ENCODE measurements at regions not wholly inside any gene's neighbourhood (a gene's known extent, or its start where the extent isn't known, plus 50 kb on each side); places are given as distances from the start of the nearest gene placed in this dataset.

GRCh38 chr1:178020968-178021640 is 51.2 kb upstream of the SEC16B start:
- Histone ChIP-seq H3K9me3 (ENCODE audit: control insufficient read depth, low read depth, low read length) (no peaks in the 10 kb centered on the region), H3K36me3 (ENCODE audit: control insufficient read depth, insufficient read depth, low read length) (peaks cover 13% of the 10 kb centered on the region), H3K27me3 (ENCODE audit: control insufficient read depth, insufficient read depth, low read length) (no peaks in the 10 kb centered on the region), H3K27ac (ENCODE audit: low read length) (peak overlapping the region; percentile 19), H3K4me1 (ENCODE audit: control insufficient read depth, insufficient read depth, low read length) (peaks cover 25% of the 10 kb centered on the region), H3K4me3 (ENCODE audit: low read length) (no peak overlapping the region)
- 16% methylated on average over 2 of the region's 8 CpGs for WGBS (ENCODE audit: insufficient coverage, low lambda C conversion rate)
- peak in 1 of 2 donors; percentile 21 for DNase-seq

DNA sequence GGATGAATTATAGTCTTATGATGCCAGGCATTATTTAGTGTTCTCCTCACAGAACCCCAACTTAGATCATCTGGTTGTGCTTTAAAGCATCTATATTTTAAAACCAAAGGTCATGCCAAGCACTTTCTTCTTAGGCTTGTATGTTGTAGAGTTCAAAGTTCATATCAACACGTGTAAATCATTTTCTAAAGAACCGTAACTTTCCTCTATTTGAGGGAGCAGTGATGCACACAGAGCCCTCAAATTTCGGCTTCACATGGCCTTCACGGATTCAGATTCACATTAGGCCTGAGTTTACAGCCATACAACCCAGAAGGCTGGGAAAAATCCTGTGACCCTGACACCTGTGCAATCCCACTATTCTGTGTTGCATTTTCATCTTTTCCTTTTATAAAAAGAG is 52.1 kb upstream of the SEC16B start:
- peak; percentile 23 to 70 for DNase-seq
- Histone ChIP-seq H3K4me3 (ENCODE audit: low read length) (no peak overlapping the region), H3K36me3 (ENCODE audit: control insufficient read depth, insufficient read depth, low read length) (peaks cover 14% of the 10 kb centered on the region), H3K27ac (ENCODE audit: low read length) (peak overlapping the region; percentile 9), H3K4me1 (ENCODE audit: control insufficient read depth, insufficient read depth, low read length) (peaks cover 25% of the 10 kb centered on the region), H3K27me3 (ENCODE audit: control insufficient read depth, insufficient read depth, low read length) (no peaks in the 10 kb centered on the region), H3K9me3 (ENCODE audit: control insufficient read depth, low read depth, low read length) (no peaks in the 10 kb centered on the region)
- WGBS (ENCODE audit: insufficient coverage, low lambda C conversion rate): 0% methylated on average over 1 of the region's 4 CpGs

DNA sequence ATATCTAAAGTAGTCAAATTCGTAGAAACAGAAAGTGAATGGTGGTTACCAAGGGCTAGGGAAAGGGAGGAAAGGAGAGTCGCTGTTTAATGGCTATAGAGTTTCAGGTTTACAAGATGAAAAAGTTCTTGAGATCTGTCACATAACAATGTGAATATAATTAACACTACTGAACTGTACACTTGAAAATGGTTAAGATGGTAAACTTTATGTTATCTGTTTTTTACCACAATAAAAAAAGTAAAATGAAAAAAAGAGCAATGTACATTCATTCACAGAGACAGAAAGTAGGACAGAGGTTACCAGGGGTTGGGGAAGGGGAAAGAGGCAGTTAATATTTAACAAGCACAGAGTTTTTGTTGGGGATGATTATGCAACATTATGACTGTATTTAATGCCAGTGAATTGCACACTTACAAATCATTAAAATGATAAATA is 53.3 kb upstream of the SEC16B start:
- H3K27ac ChIP-seq (ENCODE audit: low read length): peak overlapping the region; percentile 40
- no peaks in the 10 kb centered on the region for H3K27me3 ChIP-seq (ENCODE audit: control insufficient read depth, insufficient read depth, low read length)
- peaks cover 25% of the 10 kb centered on the region for H3K4me1 ChIP-seq (ENCODE audit: control insufficient read depth, insufficient read depth, low read length)
- H3K4me3 ChIP-seq (ENCODE audit: low read length): no peak overlapping the region
- peak; percentile 58 to 81 for DNase-seq
- 29% methylated on average over 2 of the region's 2 CpGs for WGBS (ENCODE audit: insufficient coverage, low lambda C conversion rate)
- no peaks in the 10 kb centered on the region for H3K9me3 ChIP-seq (ENCODE audit: control insufficient read depth, low read depth, low read length)
- H3K36me3 ChIP-seq (ENCODE audit: control insufficient read depth, insufficient read depth, low read length): peaks cover 13% of the 10 kb centered on the region

- peaks cover 10% of the 10 kb centered on the region for H3K36me3 ChIP-seq (ENCODE audit: control insufficient read depth, insufficient read depth, low read length)
- no peak for DNase-seq
- no peak overlapping the region for H3K27ac ChIP-seq (ENCODE audit: low read length)
- WGBS (ENCODE audit: insufficient coverage, low lambda C conversion rate): no CpG with 5 or more reads among the region's 3 CpGs
- H3K9me3 ChIP-seq (ENCODE audit: control insufficient read depth, low read depth, low read length): no peaks in the 10 kb centered on the region
- H3K4me3 ChIP-seq (ENCODE audit: low read length): no peak overlapping the region
- peaks cover 25% of the 10 kb centered on the region for H3K4me1 ChIP-seq (ENCODE audit: control insufficient read depth, insufficient read depth, low read length)
- H3K27me3 ChIP-seq (ENCODE audit: control insufficient read depth, insufficient read depth, low read length): no peaks in the 10 kb centered on the region
These were observed 54.6 kb upstream of the SEC16B start for GRCh38 chr1:178024504-178024903.

GRCh38 chr1:178025613-178026356 is 55.9 kb upstream of the SEC16B start:
- Histone ChIP-seq H3K27ac (ENCODE audit: low read length) (no peak overlapping the region), H3K27me3 (ENCODE audit: control insufficient read depth, insufficient read depth, low read length) (no peaks in the 10 kb centered on the region), H3K4me3 (ENCODE audit: low read length) (no peak overlapping the region), H3K36me3 (ENCODE audit: control insufficient read depth, insufficient read depth, low read length) (peaks cover 10% of the 10 kb centered on the region), H3K4me1 (ENCODE audit: control insufficient read depth, insufficient read depth, low read length) (peaks cover 23% of the 10 kb centered on the region), H3K9me3 (ENCODE audit: control insufficient read depth, low read depth, low read length) (no peaks in the 10 kb centered on the region)
- WGBS (ENCODE audit: insufficient coverage, low lambda C conversion rate): 71% methylated on average over 1 of the region's 9 CpGs
- DNase-seq: no peak

DNA sequence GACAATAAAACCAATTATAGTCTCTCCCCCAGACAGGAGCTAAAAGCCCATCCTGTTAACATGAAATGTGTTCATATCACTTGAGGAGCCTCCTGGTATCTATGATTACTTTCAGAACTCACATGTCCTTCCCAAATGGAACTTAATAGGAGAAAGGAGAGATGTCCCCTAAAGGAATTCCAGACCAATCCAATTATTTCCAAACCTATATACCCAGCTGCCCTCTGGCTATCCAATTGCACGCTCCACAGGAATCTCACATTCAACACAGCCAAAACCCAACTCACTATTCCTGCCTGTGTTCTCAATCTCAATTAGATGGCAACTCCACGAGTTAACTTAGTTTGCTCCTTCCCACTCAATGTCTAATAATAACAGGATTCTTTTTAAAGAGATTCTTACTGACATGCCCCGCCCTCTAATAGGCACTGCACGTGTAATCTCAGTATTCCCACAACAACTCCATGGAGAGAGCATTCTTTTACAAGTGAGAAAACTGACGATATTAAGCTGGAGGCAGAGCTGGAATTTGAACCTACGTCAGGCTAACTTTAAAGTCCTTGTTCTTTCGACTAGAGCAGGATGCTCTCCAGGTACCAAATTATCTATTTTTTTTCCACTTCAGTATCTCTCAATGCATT is 59.1 kb upstream of the SEC16B start:
- 66% methylated on average over 4 of the region's 7 CpGs for WGBS (ENCODE audit: insufficient coverage, low lambda C conversion rate)
- Histone ChIP-seq H3K27ac (ENCODE audit: low read length) (no peak overlapping the region), H3K4me1 (ENCODE audit: control insufficient read depth, insufficient read depth, low read length) (peaks cover 5% of the 10 kb centered on the region), H3K36me3 (ENCODE audit: control insufficient read depth, insufficient read depth, low read length) (peaks cover 16% of the 10 kb centered on the region), H3K27me3 (ENCODE audit: control insufficient read depth, insufficient read depth, low read length) (no peaks in the 10 kb centered on the region), H3K9me3 (ENCODE audit: control insufficient read depth, low read depth, low read length) (no peaks in the 10 kb centered on the region), H3K4me3 (ENCODE audit: low read length) (no peak overlapping the region)
- DNase-seq: no peak

DNA sequence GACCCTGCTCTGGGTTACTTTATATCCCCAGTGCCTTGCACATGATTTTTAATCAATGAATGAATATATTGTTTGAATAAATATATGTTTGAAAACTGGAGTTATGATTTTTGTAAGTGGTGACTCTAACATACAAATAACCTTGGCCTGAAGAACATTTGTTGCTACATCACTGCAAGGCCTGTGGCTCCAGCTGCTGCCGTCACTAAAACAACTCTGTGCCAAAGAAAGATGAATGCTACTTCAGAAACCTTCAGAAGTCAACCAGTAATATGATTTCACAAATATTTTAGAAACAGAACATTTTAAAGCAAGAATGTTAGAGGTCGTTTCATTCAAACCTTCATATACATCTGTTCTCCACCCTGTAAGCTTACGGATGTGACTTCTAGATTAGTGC is 60.6 kb upstream of the SEC16B start:
- no peaks in the 10 kb centered on the region for H3K9me3 ChIP-seq (ENCODE audit: control insufficient read depth, low read depth, low read length)
- DNase-seq: no peak
- WGBS (ENCODE audit: insufficient coverage, low lambda C conversion rate): 100% methylated on average over 1 of the region's 3 CpGs

GRCh38 chr1:178031856-178032320 is 62.0 kb upstream of the RASAL2 start:
- H3K27ac ChIP-seq (ENCODE audit: low read length): no peak overlapping the region
- DNase-seq: peak; percentile 75 to 80
- H3K9me3 ChIP-seq (ENCODE audit: control insufficient read depth, low read depth, low read length): no peaks in the 10 kb centered on the region
- H3K4me1 ChIP-seq (ENCODE audit: control insufficient read depth, insufficient read depth, low read length): peaks cover 5% of the 10 kb centered on the region
- H3K36me3 ChIP-seq (ENCODE audit: control insufficient read depth, insufficient read depth, low read length): peaks cover 8% of the 10 kb centered on the region
- H3K27me3 ChIP-seq (ENCODE audit: control insufficient read depth, insufficient read depth, low read length): no peaks in the 10 kb centered on the region
- H3K4me3 ChIP-seq (ENCODE audit: low read length): no peak overlapping the region

More for the DNA sequence above, 60.6 kb upstream of the SEC16B start:
- H3K36me3 ChIP-seq (ENCODE audit: control insufficient read depth, insufficient read depth, low read length): peaks cover 15% of the 10 kb centered on the region
- no peak overlapping the region for H3K4me3 ChIP-seq (ENCODE audit: low read length)
- peaks cover 5% of the 10 kb centered on the region for H3K4me1 ChIP-seq (ENCODE audit: control insufficient read depth, insufficient read depth, low read length)
- H3K27ac ChIP-seq (ENCODE audit: low read length): no peak overlapping the region
- H3K27me3 ChIP-seq (ENCODE audit: control insufficient read depth, insufficient read depth, low read length): no peaks in the 10 kb centered on the region

- H3K27me3 ChIP-seq (ENCODE audit: control insufficient read depth, insufficient read depth, low read length): no peaks in the 10 kb centered on the region
- no CpG with 5 or more reads among the region's 2 CpGs for WGBS (ENCODE audit: insufficient coverage, low lambda C conversion rate)
- H3K36me3 ChIP-seq (ENCODE audit: control insufficient read depth, insufficient read depth, low read length): peaks cover 8% of the 10 kb centered on the region
- no peak overlapping the region for H3K4me3 ChIP-seq (ENCODE audit: low read length)
- DNase-seq: no peak
- no peak overlapping the region for H3K27ac ChIP-seq (ENCODE audit: low read length)
- peaks cover 9% of the 10 kb centered on the region for H3K4me1 ChIP-seq (ENCODE audit: control insufficient read depth, insufficient read depth, low read length)
- H3K9me3 ChIP-seq (ENCODE audit: control insufficient read depth, low read depth, low read length): no peaks in the 10 kb centered on the region
These were observed 60.9 kb upstream of the RASAL2 start for GRCh38 chr1:178033019-178033418.

GRCh38 chr1:178034676-178035075 is 59.2 kb upstream of the RASAL2 start:
- WGBS (ENCODE audit: insufficient coverage, low lambda C conversion rate): no CpG with 5 or more reads among the region's 2 CpGs
- no peak overlapping the region for H3K27ac ChIP-seq (ENCODE audit: low read length)
- no peaks in the 10 kb centered on the region for H3K9me3 ChIP-seq (ENCODE audit: control insufficient read depth, low read depth, low read length)

More at GRCh38 chr1:178034676-178035075, 59.2 kb upstream of the RASAL2 start:
- H3K36me3 ChIP-seq (ENCODE audit: control insufficient read depth, insufficient read depth, low read length): peaks cover 8% of the 10 kb centered on the region
- no peaks in the 10 kb centered on the region for H3K27me3 ChIP-seq (ENCODE audit: control insufficient read depth, insufficient read depth, low read length)
- H3K4me3 ChIP-seq (ENCODE audit: low read length): no peak overlapping the region
- DNase-seq: no peak
- peaks cover 19% of the 10 kb centered on the region for H3K4me1 ChIP-seq (ENCODE audit: control insufficient read depth, insufficient read depth, low read length)

All from large intestine (tissue), 3 donors.